CD4-positive, alpha-beta T cell treated with Interleukin-4 for 4 hours (primary cell): ENCODE measurements at regions not wholly inside any gene's neighbourhood (a gene's known extent, or its start where the extent isn't known, plus 50 kb on each side); places are given as distances from the start of the nearest gene placed in this dataset.
A peak's percentile ranks its signal among the peaks of the same experiment; 100 is the strongest.

Experiments used
- DNase-seq: peaks from one replicate; pipeline ENCODE4 v3.0.0-alpha.2; 2020

GRCh38 chr2:181307203-181307991 is 149.8 kb upstream of the ITGA4 start:
- DNase-seq, result peak; percentile 51

- DNase-seq, result peak; percentile 26
Observed at GRCh38 chr2:181308766-181309515, 148.2 kb upstream of the ITGA4 start.

GRCh38 chr2:181309586-181309985 is 147.6 kb upstream of the ITGA4 start:
- DNase-seq, result peak; percentile 19

GRCh38 chr2:181310967-181311366 is 146.2 kb upstream of the ITGA4 start:
- DNase-seq, result no peak

GRCh38 chr2:181311837-181312236 is 145.3 kb upstream of the ITGA4 start:
- peak; percentile 46 for DNase-seq

DNA sequence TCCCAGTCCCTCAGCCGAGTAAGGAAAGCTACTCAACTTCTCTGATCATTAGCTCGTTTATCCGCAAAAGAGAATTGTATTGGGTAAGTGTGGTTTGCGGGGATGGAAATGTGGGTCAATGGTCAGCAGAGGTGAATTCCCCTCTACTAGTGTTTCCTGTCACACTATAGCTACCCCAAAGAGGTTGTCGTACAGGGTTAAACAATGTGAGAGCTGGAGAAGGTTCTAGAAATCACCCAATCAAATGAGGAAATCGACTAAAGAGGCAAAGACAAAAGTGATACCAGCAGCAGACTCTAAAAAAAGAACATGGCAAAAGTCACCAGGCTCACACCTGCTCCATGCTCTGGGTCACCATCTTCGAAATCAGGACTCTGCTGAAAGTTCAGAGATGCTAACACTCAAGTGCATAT is 144.7 kb upstream of the ITGA4 start:
- DNase-seq, result peak; percentile 68

DNA sequence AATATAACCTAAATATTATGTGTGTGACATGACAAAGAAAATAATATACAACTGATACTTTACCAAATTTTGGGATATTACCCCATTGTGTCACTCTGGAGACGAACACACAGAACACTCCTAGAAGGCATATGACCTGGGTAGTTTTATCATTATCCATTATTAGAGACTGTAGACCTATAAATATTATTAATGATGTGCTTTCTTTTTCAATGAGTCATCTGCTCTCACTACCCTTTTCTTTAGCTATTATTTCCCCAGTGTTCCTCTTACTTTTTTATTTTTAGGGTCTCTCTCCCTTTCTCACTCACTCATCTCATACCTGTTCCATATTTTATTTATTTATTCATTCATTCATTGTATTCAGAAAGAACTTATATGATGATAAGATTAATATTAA is 143.3 kb upstream of the ITGA4 start:
- no peak for DNase-seq

GRCh38 chr2:181314551-181314950 is 142.6 kb upstream of the ITGA4 start:
- DNase-seq, result no peak

DNA sequence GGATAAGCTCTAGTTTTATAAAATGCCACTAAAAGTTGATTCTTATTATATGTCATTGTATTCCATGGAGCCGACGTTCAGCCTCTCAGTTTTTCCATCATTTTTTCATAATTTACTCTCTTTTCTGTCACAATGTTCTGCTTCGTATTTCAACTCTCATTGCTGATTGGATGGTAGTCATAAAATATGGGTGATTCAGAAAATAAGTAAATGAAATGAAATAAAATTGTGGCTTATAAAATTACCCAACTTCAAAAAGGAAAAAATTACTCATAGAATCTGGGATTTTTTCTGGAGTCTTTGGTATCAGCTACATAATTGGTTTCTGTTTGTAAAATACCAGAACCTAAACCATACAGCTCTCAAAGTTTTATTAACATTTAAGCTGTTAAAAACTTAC is 139.7 kb upstream of the ITGA4 start:
- no peak for DNase-seq

- DNase-seq, result no peak
Observed at GRCh38 chr2:181318504-181319280, 138.5 kb upstream of the ITGA4 start.

DNA sequence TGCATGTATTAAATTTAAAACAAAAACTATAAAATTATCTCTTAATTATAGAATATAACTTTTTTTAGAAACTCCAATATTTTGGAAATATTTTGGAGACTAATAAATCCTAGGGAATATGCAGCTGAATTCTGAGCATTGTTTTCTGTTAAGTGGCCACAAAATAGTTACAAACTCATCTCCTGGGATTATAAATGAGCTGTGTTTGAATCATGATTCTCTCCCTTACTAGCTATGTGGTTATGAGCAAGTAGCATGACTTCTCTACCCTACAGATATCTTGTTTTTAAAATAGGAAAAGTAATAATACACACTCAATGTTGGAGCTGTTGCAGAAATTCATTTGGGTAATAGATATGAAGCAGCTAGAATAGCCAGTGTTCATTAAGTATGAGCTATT is 137.9 kb upstream of the ITGA4 start:
- no peak for DNase-seq

DNA sequence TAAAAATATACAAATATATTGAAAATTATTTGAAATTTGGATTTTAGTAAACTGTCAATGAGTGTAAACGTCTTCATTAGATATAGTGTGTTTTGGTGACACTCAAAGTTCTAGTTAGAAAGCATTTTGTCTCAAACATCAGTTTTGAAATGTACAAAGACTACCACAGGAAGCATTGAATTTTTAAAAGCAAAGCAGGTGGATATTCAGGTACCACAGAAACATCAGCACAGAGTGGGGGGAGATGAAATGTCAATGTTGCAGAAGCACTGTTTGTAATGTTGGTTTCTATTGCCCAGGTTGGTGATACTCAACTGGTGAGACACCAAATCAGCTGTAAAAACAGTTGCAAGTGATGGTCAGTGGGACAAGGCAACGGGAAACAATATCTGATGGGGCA is 136.5 kb upstream of the ITGA4 start:
- no peak for DNase-seq

DNA sequence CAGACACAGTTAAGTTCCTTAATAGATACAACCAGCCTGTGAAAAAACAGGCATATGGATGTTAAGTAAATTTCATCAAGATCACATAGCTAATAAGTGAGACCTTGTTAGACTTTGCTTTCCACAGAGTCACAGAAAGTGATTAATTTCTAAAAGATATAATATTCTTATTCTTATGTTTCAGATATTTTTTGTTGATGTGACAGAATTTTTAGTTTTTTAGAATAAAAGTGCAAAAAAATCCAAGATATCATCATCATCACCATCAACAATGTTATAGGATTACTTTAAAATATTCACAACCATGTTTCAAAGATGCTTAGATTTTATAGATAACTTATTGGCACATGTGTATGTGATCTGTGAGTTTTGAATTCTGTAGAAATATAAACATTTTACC is 132.3 kb upstream of the ITGA4 start:
- no peak for DNase-seq

DNA sequence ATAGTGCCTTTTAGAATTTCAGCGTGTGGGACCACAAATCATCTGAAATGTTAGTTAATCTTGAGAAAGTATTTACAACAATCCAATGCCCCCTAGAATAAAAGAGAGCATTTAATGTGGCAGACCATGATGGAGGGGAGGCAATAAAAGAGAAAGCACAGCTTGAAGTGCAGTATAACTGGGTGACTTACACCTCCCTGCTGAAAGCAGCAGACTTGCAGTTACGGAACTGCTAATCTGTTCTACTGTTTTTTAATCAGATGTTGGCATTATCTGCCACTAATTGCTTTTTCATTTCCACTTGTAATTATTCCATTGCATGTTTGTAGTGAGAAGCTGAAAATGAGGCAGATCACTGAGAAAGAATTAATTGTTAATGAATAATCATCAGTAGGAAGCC is 130.5 kb upstream of the ITGA4 start:
- DNase-seq, result no peak

- no peak for DNase-seq
Observed at GRCh38 chr2:181330286-181330685, 126.9 kb upstream of the ITGA4 start.

GRCh38 chr2:181332044-181332605 is 125.1 kb upstream of the ITGA4 start:
- DNase-seq, result no peak

- DNase-seq, result no peak
Observed at GRCh38 chr2:181334158-181334826, 122.9 kb upstream of the ITGA4 start.

GRCh38 chr2:181340891-181341290 is 116.3 kb upstream of the ITGA4 start:
- DNase-seq, result no peak

DNA sequence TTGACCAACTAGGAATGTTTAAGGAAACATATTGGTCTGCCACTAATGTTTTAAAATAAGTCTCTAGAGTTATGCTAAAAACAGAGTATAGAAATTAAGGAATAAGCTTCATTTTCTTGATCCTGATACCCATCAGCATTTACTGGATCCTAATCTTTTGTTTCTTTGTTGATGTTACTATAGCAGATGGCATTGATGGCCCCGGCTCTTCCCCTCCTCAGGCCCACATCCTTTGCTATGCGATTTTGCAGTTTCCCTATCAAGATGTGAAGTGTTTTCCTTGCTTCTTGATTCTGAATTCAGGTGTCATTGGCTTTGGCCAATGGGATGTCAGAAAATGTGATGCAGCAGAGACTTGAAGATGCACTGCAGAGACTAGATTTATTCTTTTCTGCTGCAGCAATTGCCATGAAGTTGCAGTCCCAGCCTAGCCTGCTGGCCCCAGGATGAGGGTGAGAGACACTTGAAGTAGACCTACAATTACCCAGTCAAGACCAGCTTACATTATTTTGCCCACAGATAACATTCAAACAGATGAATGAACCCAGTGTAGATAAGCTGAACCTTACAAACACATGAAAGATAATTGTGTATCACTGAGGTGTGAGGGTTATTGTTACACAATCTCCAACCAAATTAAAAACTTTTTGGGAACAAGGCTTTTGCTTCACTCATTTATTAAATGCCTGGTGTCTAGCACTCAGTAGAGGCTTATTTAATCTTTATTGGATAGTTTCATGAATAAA is 115.2 kb upstream of the ITGA4 start:
- no peak for DNase-seq

DNA sequence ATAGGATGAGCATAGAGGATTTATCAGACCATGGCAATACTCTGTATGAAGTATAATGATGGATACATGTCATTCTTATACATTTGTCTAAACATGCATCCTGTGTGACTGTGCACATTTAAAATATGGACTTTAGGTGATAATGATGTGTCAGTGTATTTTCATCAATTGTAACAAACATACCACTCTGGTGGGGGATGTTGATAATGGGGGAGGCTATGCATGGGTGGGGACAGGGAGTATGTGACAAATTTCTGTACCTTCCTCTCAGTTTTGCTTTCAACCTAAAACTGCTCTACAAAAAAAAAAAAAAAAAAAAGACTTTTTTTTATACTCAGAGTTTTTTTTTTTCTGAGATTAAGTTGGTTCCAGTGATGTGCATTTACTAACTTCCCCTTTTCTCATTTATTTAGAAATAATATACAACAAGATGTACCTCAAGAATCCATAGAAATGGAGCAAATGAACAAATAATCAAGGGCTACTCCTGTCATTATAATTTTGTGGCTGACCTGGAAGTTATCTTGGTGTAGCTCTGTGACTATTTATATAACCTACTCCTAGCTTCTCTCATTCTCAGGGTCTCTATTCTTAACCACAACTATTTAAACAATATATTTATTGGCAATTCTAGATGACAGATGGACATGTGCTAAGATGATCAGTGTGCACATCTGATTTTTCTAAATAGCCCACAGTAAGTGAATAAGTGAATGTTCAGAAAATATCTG is 108.9 kb upstream of the ITGA4 start:
- DNase-seq, result no peak

DNA sequence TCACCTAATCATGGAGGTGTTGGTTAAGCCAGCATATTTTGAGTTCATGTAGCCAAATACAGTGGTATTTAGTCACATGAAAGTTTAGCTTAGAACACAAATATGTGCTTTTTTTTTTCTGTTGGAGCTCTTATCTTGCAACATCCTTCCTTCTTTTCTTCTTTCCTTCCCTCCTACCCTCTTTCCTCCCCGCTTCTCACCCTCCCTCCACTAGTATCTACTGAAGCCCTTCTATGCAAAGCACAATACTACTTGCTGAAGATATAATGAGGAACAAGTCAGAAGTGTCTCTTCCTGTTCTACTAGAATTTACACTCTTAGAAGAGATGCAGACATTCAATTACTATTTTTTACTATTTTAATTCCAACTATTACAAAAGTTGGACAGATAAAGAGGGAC is 105.0 kb upstream of the ITGA4 start:
- DNase-seq, result no peak
